ENCODE measurements at regions not wholly inside any gene's neighbourhood (a gene's known extent, or its start where the extent isn't known, plus 50 kb on each side); places are given as distances from the start of the nearest gene placed in this dataset.
"Not testable (repeated sequence)": the region's sequence is repeated elsewhere in the genome, so short reads cannot be mapped to it uniquely, and the experiment has no call there.

DNA sequence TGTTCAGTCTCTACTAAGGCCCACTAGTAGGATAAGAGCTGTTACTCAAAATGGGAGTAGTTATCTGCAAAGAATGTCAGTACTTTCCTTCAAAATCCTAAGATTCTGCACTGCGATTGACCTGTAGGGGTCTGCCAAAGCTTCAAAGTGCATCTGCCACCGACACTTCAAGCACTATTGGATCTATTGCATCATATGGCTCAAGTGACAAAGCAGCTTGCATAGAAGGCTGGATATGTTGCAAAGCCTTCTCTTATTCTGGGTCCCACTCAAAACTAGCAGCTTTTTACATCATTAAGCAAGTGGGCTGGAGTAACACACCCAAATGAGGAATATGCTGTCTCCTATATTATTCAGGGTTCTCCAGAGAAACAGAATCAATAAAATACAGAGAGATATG lies 115.4 kb upstream of the EMCN start:
- DNase-seq (ENCODE audit: low read depth) = no peak

DNA sequence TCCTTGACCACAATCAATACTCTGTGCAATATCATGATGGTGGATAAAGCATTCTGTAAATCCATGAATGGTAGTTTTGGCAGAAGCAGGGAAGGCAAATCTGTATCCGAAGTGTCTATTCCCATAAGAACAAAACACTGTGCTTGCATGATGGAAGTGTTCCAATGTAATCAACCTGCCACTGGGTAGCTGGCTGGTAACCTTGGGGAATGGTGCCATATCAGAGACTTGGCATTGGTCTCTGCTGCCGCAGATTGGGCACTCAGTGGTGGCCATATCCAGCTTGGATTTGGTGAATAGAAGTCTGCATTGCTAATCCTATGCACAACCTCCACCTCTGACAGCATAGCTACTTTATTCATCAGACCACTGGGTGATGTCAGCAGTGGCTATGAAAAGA lies 114.3 kb upstream of the EMCN start:
- no peak for DNase-seq (ENCODE audit: low read depth)

DNA sequence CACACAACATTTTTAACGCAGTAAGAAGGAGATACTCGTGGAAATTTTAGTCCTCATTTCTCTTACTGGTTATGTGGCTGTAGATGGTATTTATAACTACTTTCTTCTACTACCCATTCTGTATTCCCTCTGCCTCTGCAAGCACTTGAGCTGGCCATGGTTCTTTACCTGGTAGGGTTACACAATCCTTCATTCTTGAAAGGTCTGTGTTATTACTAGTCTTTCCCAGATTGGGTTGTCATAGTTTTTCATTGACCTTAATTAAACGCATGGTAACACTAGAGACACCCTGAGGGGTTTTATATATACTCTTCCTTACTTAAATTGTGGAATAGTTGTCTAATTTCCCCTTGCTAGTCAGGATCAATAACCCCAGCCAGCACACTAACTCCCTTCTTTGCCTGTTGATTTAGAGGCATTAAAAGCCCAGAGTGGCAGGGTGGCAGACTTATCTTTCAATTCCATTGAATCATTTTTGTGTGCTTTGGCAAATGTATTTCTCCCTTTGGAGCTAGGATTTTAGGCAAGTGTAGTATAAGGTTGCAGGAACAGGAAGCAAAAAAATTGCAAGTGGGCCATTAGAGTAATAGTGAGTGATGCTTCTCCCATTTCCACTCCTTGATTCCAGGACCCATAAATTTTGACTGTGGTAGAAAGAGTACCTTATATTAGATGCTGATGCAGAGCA lies 113.6 kb upstream of the EMCN start:
- DNase-seq (ENCODE audit: low read depth) = no peak

DNA sequence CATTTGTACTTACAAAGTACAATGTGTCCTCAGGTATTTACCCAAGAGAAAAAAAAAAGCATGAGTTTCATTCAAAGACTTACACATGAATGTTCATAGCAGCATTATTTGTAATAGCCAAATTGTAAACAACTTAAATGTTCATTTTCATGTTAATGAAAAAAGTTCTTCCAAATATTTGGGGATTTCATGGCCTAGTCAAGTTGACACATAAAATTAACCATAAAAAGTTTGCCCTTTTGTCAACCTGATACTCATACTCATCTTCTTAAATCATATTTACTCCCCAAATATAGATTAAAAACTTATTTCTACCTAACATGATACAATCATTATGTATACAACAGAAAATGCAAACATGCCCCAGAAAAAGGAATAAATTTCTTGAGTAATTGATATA lies 112.5 kb upstream of the EMCN start:
- DNase-seq (ENCODE audit: low read depth) = no peak

DNA sequence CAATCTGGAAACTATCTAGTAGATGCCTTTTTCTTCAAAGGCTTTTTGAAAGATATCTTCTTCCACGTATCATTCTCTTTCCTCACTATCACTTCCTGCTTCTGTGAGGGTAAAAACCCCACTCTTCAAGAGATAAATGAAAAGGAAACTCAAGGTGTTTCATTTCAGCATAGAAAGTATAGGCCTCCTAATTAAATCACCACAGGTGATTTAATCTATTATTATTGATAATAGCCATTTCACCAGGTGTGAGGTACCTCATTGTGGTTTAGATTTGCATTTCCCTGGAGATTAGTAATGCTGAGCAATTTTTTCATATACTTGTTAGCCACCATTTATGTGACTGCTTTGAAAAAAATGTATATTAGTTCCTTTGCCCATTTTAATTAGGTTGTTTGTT lies 92.0 kb upstream of the EMCN start:
- DNase-seq (ENCODE audit: low read depth) = no peak

DNA sequence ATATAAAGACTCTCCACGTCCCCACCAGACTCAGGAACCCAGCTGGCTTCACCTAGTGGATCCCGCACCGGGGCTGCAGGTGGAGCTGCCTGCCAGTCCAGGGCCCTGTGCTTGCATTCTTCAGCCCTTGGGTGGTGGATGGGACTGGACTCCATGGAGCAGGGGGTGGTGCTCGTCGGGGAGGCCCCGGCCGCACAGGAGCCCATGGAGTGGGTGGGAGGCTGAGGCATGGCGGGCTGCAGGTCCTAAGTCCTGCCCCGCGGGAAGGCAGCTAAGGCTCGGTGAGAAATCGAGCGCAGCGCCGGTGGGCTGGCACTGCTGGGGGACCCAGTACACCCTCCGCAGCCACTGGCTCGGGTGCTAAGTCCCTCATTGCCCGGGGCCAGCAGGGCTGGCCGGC lies 90.8 kb upstream of the EMCN start:
- not testable (repeated sequence) for DNase-seq (ENCODE audit: low read depth)

DNA sequence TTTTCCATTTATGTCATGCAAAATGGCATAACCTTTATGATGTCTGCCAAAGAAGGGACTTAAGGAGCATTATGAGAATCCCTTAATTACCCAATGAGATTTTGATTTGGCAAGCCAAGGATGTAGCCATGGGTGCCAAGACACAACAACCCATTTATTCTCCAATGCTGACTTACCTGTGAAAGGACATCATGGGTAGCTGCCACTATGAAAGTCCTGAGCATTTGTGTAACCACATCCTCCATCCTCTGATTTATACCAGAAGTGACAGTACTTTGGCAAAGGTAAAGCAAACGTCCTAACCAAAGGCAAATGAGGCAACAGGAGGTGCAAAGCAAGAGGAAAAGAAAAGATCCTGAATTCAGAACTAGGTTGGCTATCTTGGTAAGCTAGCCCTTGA lies 87.3 kb upstream of the EMCN start:
- no peak for DNase-seq (ENCODE audit: low read depth)

DNA sequence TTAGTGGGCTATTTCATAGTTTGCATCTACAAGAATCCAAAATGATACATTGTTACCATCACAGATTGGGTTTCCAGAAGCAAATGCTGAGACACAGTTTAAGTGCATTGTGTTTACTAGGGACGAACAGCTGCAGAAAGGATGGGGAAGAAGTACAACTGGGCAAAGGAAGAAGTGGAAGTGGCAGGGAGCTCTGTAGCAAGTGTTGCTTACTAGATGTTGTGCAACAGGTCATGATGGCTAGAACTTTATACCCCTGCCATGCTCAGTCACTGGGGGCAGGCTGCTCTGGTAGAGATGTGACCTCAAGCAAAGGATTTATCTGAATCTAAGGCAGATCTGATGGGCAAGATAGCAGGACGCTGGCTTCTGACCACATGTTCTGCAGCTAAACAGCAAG lies 76.1 kb upstream of the EMCN start:
- DNase-seq (ENCODE audit: low read depth) = no peak

DNA sequence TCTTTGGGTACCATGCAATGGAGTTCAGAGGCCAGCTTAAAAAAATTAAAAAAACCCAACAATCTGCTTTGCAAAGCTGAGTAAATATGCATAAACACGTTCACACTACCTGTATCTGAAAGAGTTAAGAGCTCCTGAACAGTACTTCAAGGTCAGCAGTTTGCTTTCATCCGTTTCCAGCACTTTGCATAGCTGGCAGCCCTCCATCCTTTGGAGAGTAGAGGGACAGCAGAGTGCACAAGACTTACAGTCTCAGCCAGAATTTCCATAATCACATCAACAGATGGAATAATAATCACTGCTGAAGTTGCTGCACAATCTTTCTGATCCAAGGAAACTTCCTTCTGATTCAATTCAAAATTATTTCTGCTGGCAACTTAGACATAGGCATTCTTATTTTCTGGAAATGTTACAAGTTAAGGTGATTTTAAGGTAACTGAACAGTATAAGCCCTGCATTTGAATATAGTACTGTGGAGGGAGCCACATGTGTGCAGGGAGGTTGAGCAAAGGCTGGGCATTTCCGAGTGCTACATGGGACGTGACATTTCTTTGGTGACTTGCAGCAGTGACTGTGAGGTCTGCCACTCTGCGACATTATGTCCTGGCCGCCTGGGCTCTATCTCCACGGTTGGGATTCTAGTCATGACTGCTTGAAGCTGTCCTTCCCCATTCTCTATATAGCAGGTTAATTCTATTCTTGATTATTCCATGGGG lies 73.5 kb upstream of the EMCN start:
- DNase-seq (ENCODE audit: low read depth) = no peak

DNA sequence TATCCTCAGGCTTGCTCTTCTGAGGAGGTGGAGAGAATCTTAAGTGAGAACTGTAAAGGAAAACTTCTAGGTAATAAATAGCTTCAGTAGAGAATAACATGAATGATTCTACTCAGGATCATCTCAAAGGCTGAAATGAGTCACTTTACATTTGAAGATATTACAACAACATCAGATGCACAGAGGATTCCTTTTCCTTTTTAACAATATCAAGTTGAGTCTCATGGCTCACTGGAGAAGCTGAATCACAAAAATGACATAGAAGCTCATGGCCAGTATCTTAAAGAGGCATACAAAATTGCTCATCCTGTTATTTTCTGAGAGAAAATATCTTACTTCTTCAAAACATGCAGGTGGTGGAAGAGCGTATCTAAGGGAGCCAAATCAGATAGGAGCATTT lies 72.5 kb upstream of the EMCN start:
- no peak for DNase-seq (ENCODE audit: low read depth)

DNA sequence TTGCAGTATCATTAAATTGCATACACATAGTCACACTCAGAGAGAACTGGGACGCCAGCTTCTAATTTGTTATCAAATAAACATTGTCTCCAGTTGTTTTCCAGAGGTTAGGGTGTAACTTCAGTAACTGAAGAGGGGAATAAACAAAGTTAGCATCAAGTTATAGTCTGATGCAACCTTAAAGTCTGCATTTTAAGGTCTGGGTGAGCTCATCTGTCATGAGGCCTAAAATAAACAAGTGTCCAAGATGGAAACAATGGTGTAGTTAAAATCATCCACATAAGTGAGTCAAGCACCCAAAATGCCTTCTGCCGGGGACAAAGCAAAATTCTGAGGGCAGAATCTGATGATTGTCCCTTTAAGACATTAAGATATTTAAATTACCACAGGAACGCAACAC lies 70.3 kb upstream of the EMCN start:
- DNase-seq (ENCODE audit: low read depth) = no peak

DNA sequence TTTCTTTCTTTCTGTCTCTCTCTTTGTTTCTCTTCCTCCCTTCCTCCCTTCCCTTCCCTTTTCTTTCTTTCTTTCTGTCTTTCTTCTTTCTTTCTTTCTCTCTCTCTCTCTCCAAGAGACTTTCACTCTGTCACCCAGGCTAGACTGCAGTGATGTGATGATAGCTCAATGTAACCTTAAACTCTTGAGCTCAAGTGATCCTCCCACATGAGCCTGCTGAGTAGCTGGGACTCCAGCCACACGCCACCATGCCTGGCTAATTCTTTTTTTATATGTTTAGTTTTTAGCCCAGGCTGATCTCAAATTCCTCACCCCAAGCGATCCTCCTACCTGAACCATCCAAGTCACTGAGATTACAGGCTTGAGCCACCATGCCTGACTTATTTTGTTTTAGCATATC lies 64.3 kb upstream of the EMCN start:
- no peak for DNase-seq (ENCODE audit: low read depth)

DNA sequence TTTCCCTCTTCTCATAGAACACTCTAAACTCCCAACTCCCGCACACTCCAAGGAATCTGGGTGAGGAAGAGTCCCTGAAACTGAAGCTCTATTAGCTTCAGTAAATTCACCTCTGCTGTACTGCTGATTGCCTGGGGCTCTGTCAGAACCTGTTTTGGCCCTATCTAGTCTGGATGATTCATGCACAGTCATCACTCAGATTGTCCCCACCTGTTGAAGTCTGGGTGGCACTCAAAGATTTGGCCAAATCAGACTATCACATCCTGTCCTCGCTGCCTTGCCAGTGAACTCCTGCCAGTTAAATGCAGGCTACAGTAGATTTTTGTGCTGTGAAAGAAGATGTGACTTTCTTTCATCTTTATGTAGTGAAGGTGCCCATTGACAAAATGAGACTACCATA lies 63.5 kb upstream of the EMCN start:
- DNase-seq (ENCODE audit: low read depth) = no peak

DNA sequence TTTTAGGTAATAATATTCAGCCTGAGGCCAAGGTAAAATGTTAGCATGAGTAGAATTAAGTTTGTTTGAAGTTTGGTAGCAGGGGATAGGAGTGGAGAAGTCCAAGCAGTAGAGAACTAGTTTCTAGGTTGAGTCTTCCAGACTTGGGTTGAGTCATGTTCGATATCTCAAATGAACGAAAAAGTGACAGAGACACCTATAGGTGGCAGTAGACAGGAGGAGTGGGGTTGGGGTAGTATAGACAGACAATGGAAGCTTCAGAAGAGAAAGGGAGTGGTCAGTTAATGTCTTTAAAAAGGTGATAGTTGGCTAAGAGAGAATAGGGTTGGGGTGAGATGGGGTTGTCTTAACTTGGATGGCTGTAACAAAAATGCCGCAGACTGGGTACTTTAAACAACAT lies 58.7 kb upstream of the EMCN start:
- DNase-seq (ENCODE audit: low read depth) = no peak

DNA sequence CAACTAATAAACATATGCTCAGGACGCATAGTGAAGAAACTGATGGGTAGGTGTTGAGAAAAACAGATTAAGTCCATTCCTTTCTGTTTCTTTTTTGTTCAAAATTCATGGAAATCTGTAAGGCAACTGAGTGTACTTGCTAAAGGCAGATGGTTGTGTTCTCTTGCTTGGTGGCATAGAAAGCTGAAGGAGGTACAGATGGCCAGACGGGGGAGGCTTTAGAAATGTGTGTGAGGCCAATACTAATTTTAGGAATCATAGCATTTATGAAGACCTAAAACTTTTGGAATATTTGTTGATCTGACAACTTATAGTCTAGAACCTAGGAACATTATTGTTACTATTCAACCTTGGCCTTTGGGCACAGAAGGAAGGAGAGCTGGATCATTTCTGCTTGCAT lies 56.8 kb upstream of the EMCN start:
- no peak for DNase-seq (ENCODE audit: low read depth)

DNA sequence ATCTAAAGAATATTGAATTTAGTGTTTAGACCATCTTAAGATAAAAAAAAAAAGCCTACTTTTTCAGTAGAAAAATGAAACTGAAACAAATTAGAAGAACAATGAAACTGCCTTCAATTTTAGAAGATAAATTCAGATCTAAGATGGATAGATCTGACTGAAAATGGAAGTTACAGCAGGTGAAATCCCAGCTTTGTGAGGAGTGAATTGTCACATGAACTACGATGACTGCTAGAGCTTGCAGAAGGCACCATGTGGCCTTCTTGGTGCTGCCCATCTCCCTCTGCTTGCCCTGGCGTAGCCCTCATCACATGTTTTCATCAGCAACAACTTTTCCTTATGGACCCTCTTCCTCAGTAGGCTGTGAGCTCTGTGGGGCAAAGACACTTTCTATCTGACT lies 51.4 kb upstream of the EMCN start:
- DNase-seq (ENCODE audit: low read depth) = no peak
